Uterus (tissue), 2 donors: ENCODE measurements at regions not wholly inside any gene's neighbourhood (a gene's known extent, or its start where the extent isn't known, plus 50 kb on each side); places are given as distances from the start of the nearest gene placed in this dataset.

Source experiments
- CTCF ChIP-seq, 4 experiments: fragments of 200-600 bp in 2 of 4; fragments of 450-650 bp in 2 of 4; sonication (generic) in 2 of 4; IDR thresholded peaks; one replicate each; pipeline ENCODE4 v1.5.1; 2016 to 2019; ENCODE audit warnings: antibody characterized with exemption in 4 of 4, mild to moderate bottlenecking in 2 of 4, moderate library complexity in 1 of 4
- POLR2A ChIP-seq, 2 donors: fragments of 450-650 bp; IDR thresholded peaks; one replicate each; pipeline ENCODE4 v1.6.1; 2016; ENCODE audit warnings: antibody characterized with exemption in 2 of 2, mild to moderate bottlenecking in 1 of 2, moderate library complexity in 1 of 2

DNA sequence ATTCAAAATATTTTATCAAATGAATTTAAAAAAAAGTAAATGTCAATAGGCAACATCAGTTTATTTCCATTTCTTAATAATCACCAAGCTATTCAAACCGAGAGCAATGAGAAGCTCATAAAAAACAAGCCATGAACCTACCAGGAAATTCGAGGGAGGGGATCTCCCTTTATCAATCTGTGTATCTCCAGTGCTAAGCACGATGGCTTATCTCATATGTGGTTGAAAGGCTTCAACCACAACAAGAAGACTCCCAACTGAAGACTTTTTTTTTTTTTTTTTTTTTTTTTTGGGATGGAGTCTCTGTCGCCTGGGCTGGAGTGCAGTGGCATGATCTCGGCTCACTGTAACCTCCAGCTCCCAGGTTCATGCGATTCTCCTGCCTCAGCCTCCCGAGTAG is 833.3 kb downstream of the USP25 start:
- no peak for TF ChIP-seq CTCF (IDR thresholded peaks at IDR 0.05)
- TF ChIP-seq POLR2A (IDR thresholded peaks at IDR 0.05) = no peak
